ENCODE measurements at regions not wholly inside any gene's neighbourhood (a gene's known extent, or its start where the extent isn't known, plus 50 kb on each side); places are given as distances from the start of the nearest gene placed in this dataset.

GRCh38 chr2:66901344-66901743 lies 466.4 kb downstream of the MEIS1 start:
- Histone ChIP-seq H3K4me3 (no peak overlapping the region), H3K27ac (no peak overlapping the region), H3K27me3 (ENCODE audit: insufficient read depth in 3 of 3, low read length in 2 of 3) (no peaks in the 10 kb centered on the region), H3K9me3 (no peaks in the 10 kb centered on the region), H3K4me1 (peaks cover 7% of the 10 kb centered on the region), H3K36me3 (ENCODE audit: insufficient read depth in 1 of 2, low read depth in 1 of 2) (no peaks in the 10 kb centered on the region)
- intact Hi-C loops (cut with DNase I) = no loop called here
- no peak for TF ChIP-seq CTCF (IDR thresholded peaks at IDR 0.05)
- no peak for DNase-seq
- no peak for ATAC-seq
- 60 to 61% (median 60%) methylated on average over 3 of the region's 3 CpGs for WGBS, 3 donors

- intact Hi-C loops (cut with DNase I) = no loop called here
- H3K27ac ChIP-seq = no peak overlapping the region
- no peaks in the 10 kb centered on the region for H3K27me3 ChIP-seq (ENCODE audit: insufficient read depth in 3 of 3, low read length in 2 of 3)
- H3K4me3 ChIP-seq = no peak overlapping the region
- ATAC-seq (no peak), DNase-seq (no peak)
- WGBS, 3 donors = 83 to 89% (median 85%) methylated on average over 1 of the region's 1 CpG
- H3K9me3 ChIP-seq = no peaks in the 10 kb centered on the region
- no peaks in the 10 kb centered on the region for H3K4me1 ChIP-seq
- no peaks in the 10 kb centered on the region for H3K36me3 ChIP-seq (ENCODE audit: insufficient read depth in 1 of 2, low read depth in 1 of 2)
- TF ChIP-seq CTCF (IDR thresholded peaks at IDR 0.05) = no peak
Observed at GRCh38 chr2:66903183-66903582, 468.3 kb downstream of the MEIS1 start.

- ATAC-seq = no peak
- H3K9me3 ChIP-seq = no peaks in the 10 kb centered on the region
- intact Hi-C loops (cut with DNase I) = no loop called here
- TF ChIP-seq CTCF (IDR thresholded peaks at IDR 0.05) = no peak
- no peaks in the 10 kb centered on the region for H3K4me1 ChIP-seq
- H3K27ac ChIP-seq = no peak overlapping the region
- no peak for DNase-seq
- 92 to 95% (median 94%) methylated on average over 9 of the region's 9 CpGs for WGBS, 3 donors
- H3K27me3 ChIP-seq (ENCODE audit: insufficient read depth in 3 of 3, low read length in 2 of 3) = no peaks in the 10 kb centered on the region
- H3K36me3 ChIP-seq (ENCODE audit: insufficient read depth in 1 of 2, low read depth in 1 of 2) = no peaks in the 10 kb centered on the region
- H3K4me3 ChIP-seq = no peak overlapping the region
Observed at GRCh38 chr2:66903745-66904465, 469.0 kb downstream of the MEIS1 start.

- no peak for TF ChIP-seq CTCF (IDR thresholded peaks at IDR 0.05)
- WGBS, 3 donors = 35 to 38% (median 37%) methylated on average over 2 of the region's 2 CpGs
- H3K4me1 ChIP-seq = no peaks in the 10 kb centered on the region
- H3K9me3 ChIP-seq = no peaks in the 10 kb centered on the region
- intact Hi-C loops (cut with DNase I) = no loop called here
- ATAC-seq (no peak), DNase-seq (no peak)
- H3K27me3 ChIP-seq (ENCODE audit: insufficient read depth in 3 of 3, low read length in 2 of 3) = peaks cover 0 to 5% (median 0%) of the 10 kb centered on the region in 3 donors
- H3K4me3 ChIP-seq = no peak overlapping the region
- H3K36me3 ChIP-seq (ENCODE audit: insufficient read depth in 1 of 2, low read depth in 1 of 2) = no peaks in the 10 kb centered on the region
- H3K27ac ChIP-seq = no peak overlapping the region
Observed at GRCh38 chr2:66915237-66915636, 480.3 kb downstream of the MEIS1 start.

GRCh38 chr2:66919286-66919685 lies 477.8 kb upstream of the ETAA1 start:
- Histone ChIP-seq H3K9me3 (no peaks in the 10 kb centered on the region), H3K4me1 (no peaks in the 10 kb centered on the region), H3K27ac (no peak overlapping the region), H3K27me3 (ENCODE audit: insufficient read depth in 3 of 3, low read length in 2 of 3) (peaks cover 0 to 5% (median 0%) of the 10 kb centered on the region in 3 donors), H3K36me3 (ENCODE audit: insufficient read depth in 1 of 2, low read depth in 1 of 2) (no peaks in the 10 kb centered on the region), H3K4me3 (no peak overlapping the region)
- ATAC-seq (no peak), DNase-seq (no peak)
- TF ChIP-seq CTCF (IDR thresholded peaks at IDR 0.05) = no peak
- intact Hi-C loops (cut with DNase I) = no loop called here
- 35 to 52% (median 46%) methylated on average over 1 of the region's 1 CpG for WGBS, 3 donors

All from psoas muscle (tissue), 7 donors.